IPS-NIHi7 (cell line): ENCODE measurements at regions not wholly inside any gene's neighbourhood (a gene's known extent, or its start where the extent isn't known, plus 50 kb on each side); places are given as distances from the start of the nearest gene placed in this dataset.
"Not testable (repeated sequence)": the region's sequence is repeated elsewhere in the genome, so short reads cannot be mapped to it uniquely, and the experiment has no call there.

Source experiments
- DNase-seq: peaks from one replicate; pipeline ENCODE4 v3.0.0; 2012; ENCODE audit warnings: mixed read lengths; ENCODE audit errors: extremely low spot score

DNA sequence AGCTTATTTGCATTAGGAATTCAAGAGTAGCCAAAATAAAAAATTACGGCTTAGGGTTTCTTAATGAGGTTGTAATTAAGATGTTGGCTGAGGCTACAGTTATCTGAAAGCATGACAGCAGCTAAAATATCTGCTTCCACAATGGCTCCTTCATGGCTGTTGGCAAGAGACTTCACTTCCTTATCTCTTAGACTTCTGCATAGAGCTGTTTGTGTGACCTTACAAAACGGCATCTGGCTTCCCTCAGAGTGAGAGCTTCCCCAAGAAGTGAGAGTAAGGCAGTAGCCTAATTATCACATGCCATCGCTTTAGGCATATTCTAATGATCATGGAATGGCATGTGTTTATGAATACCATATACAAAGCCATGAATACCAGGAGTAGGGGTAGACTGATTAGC, 57.6 kb downstream of the CCDC59 start:
- peak; percentile 7 for DNase-seq

DNA sequence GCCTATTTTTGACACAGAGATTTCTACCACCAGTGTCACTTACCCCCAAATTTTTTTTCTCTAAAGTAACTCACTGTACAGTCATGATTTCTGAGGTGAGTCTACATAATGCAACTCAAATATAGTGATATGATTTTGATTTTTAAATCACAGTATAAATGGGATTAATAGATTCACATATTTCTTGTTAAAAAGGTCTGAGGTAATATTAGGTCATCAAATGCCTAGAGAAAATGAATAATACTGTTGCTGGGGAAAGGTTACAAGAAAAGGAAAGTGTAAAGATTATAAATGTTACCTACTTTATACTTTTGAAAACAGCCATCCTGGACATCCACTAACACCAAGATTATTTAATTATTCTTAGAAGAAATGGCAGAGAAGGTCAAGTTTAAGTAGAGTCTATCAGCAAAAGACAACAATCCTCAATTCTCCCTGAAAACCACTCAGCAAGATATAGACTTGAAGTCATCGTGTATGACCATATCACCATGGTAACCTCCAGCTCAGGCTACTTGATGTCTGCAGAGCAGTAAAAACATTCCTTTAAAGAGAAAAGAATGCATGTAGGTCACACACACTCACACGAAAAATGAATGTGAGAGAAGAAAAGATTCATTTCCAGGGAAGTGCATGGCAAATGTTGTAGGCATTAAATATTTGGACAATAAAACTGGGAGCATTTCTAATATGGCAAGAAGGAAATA, 58.7 kb downstream of the CCDC59 start:
- no peak for DNase-seq

DNA sequence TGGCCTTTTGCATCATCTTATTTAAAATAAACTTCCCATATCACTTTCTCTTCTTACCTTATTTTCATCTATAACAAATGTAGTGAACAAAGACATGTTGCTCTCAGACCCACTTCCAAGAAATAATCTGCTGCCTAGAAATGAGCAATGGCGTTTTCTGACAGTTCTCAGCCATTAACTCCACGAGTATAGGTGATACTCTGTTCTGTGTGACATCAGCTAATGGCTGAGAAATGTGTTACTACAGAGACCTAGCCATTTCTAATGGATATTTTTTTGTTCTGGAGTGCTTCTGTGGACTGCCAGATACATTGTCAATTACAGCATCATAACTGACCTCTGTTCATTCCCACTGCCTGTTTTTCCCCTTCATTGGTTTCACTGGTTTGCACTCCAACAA, 67.8 kb downstream of the CCDC59 start:
- DNase-seq, result no peak

DNA sequence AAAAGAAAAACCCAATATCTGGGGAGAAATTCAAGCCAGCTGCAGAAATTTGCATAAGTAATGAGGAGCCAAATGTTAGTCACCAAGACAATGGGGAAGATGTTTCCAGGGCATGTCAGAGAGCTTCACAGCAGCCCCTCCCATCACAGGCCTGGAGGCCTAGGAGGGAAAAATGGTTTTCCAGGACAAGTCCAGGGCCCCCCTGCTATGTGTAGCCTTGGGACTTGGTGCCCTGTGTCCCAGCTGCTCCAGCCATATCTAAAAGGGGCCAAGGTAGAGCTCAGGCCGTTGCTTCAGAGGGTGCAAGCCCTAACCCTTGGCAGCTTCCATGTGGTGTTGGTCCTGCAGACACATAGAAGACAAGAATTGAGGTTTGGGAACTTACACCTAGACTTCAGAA, 76.9 kb downstream of the CCDC59 start:
- DNase-seq, result not testable (repeated sequence)

DNA sequence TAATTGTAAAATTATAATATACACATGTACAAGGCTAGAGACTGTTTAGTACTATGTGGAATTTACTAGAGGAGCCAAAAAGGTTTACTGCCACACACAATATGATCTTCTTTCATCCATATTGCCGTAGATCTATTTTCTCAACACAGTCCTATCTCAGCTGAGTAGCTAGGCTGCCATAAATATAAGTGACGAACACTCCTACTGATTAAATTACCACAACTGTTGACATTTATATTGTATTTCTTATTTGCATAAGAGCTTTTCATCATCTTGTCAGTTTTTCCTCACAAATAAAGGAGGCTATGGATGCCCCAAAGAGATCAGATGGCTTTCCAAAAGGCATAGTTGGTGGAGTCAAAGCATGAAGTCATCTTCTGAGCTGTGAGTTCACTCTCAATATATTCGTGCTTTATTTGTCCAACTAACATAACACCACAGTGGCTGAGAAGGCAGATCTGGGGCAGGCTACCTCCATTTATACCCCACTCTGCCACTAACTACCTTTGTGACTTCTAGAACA, 78.6 kb downstream of the CCDC59 start:
- DNase-seq, result no peak

DNA sequence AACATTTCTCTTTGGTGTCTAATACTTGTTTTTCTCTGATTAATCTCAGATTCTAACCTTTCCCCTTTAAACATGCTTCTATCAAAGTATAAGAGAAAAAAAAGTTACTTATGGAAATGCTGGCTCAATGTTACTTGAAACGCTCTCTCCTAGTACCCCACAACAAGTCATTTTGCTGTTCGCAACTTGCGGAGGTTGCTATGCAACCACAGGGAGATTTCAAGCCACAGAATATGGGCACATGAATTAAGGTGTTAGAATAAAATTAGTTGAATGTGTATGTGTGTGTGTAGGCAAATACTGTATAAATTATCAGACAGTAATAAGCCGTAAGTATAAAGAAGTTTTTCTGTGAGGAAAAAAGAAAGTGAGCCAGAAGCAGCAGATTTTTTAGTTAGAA, 80.6 kb downstream of the CCDC59 start:
- DNase-seq, result no peak

DNA sequence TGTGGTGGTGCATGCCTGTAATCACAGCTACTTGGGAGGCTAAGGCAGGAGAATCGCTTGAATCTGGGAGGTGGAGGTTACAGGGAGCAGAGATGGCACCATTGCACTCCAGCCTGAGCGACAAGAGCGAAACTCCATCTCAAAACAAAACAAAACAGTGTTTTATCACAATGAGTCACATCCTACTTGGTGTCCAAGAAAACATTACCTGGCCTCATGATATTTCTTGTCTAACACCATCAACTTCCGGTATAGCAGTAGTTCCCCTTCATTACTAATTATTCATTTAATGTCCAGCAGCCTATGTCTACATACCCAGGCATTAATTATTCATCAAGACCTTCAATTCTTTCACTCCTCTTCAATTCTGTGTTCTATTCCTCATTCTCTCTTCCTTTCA, 115.5 kb downstream of the CCDC59 start:
- DNase-seq, result no peak

DNA sequence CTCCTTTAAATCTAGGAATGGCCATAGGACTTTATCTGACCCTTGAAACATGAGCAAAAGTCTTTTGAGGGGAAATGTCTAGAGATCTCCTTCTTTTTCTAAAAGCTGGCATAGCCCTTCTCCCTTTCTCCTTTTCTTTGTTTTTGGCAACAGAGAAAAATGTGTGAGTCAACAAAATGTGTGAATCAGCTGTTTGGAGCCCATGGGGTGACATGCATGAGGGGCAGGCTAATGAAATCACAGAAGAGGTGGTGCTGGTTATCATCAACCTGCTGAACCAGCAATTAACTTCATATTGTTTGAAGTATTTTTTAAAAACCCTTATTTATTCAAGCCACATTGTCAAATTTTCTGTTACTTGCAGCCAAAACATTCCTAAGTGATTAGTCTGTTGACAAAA, 132.3 kb downstream of the CCDC59 start:
- DNase-seq, result no peak

DNA sequence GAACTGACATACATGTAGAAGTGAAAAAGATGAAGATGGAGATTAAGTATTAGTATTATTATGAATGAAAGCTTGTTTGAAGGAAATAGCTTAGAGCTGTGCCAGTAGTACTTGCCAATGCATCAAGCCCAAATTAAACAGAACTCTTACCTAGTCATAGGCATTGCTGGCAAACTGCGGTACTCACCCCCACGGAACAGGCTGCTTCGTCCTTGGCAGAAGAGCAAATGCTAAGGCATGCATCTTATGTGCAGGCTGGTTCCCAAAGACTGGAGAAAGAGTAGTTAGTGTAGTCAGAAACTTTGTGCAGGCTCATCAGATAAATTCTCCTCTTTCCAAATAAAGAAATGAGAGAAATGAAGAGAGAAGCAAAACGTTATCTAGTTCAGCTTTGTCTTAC, 134.8 kb downstream of the CCDC59 start:
- DNase-seq, result no peak

DNA sequence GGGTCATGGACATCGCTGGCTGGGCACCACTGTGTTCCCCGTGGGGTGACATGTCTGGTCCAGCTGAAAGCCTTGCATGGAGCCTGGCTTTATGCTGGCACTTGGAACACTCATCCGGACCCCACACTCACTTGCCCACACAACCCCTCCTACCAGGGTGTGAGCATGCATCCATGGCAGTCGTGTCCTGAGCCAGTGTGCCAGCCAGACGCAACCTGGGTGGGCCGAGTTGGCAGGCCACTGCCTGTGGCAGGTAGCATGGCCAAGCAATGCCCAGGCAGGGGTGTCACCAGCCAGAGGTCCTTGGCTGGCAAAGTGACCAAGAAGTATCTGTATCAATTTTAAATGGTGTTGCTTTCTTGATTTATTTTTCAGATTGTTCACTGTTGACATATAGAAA, 141.7 kb downstream of the CCDC59 start:
- DNase-seq, result no peak

DNA sequence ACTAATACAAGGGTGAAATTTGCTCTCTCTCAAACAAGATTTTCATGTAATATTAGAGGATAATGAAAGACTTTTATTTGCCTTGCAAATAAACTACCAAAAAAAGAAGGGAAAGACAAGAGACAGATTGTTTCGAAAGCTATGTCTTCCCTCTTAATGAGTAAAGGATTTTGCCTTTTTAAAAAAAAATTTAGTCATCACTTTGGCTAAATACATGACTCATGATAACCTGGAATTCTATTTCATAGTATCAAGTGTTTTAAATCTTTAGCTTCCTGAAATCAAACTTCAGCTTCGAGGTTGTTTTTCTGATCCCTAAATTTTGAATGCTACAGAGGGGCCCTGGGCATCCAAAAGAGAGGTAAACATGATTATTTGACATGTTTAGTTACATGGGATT, 144.4 kb downstream of the CCDC59 start:
- no peak for DNase-seq

DNA sequence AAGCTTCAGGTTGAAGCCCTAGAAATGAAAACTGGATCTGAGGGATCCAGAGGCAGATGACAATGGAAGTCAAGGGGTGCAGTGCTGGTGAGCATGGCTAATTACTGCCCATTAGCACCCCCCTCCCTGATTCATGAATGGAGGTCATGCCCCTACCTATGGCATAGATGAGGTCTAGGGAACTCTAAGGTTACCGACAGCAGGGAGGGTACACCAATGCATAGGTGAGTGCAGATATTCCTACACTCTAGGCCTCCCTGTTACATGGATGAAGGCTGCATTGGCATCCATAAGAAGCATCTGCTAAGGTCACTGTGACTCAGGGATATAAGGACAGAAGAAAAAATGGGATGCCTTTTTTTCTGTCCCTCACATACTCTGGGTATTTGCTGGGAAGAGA, 147.3 kb downstream of the CCDC59 start:
- no peak for DNase-seq

DNA sequence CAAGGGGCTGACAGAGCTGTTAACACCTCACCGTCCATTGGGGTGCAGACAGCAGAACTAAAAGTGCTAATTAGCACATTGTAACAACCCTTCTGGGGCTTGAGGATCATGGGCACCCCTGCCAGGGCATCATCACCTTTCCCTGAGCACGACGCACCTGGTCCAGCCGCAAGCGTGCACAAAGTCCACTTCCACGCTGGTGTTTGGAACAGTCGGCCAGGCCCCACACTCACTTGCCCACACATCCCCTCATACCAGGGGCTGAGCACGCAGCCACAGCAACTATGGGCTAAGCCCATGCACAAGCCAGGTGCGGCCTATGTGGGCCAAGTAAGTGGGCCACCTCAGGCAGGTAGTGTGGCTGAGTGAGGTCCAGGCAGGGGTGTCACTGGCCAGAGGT, 148.7 kb downstream of the CCDC59 start:
- DNase-seq, result no peak

DNA sequence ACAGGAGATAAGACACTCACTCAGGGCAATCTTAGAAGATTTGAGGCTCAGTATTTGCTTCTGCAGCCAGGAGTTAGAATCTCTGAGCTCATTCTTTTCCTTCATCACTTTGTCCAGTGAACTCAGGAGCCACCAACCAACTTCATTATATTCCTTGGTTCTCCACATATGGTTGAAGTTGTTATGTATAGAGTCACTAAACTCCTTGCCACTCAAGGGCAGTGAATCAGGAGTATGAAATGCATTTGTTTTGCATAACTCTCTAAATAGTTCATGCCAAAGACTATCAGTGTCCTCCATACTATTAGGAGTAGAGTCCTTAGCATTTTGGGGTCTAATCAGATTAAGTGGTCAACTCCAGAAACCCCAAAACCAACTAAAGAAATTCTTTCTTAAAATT, 150.6 kb downstream of the CCDC59 start:
- no peak for DNase-seq

DNA sequence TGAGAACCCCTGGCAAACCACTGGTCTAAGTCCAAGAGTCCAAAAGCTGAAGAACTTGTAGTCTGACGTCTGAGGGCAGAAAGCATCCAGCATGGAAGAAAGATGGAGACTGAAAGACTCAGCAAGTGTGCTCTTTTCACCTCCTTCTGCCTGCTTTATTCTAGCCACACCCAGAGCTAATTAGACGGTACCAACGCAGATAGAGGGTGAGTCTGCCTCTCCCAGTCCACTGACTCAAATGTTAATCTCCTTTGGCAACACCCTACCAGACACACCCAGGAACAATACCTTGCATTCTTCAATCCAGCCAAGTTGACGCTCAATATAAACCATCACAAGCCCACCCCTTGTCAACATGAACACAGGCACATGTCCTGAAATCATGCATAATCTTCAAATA, 155.1 kb downstream of the CCDC59 start:
- no peak for DNase-seq

DNA sequence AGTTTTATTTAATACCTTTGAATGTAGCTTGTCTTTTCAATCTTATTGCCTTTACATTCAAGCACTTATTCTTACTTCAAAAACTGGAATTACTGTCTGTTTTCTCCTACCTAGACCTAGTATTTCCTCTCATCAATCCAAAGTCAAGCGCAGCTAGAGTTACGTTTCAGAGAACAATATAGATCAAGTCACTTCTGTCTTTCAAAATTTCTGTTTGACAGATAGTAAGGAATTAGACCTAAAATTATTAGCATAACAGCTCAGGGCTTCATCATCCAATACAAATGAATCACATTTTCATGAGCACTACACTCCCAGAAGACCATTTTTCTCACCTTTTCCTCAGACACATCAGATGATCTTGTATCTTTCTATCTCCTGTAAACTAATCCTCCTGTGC, 170.6 kb downstream of the CCDC59 start:
- no peak for DNase-seq

DNA sequence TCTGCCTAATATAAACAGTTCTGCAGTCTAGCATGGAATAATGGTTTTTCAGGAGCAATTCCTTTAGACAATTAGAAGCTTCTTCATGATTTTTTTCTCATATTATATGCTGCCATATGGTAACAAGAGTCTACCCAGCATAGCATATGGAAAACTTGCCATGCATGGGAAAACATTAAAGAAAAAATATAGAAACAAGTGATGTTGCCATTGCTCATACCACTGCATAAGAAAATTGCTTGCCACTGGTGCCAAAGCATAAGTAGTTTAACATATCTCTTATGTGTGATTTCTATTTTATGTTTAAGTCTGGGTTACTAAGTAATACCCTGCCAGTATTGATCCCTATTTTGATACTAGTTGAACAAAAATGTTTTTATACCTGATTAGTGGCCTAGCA, 171.2 kb downstream of the CCDC59 start:
- DNase-seq, result no peak

DNA sequence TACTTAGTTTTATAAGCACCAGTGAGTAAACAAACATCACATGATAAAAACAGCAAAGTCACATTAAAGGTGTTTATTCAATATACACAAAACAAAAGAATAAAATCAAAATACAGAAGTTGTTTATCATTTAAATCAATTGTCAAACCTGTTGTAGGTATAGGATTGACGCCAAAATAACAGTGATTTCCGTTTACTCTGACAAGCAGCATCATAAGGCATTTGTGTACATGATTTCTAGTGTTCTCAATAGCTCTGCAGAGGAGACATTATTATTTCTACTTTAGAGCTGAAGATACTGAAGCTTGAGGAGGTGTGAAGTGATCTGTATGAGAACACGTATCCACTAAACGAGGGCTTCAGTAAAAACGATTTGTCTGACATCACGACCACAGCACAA, 171.9 kb downstream of the CCDC59 start:
- DNase-seq, result no peak

DNA sequence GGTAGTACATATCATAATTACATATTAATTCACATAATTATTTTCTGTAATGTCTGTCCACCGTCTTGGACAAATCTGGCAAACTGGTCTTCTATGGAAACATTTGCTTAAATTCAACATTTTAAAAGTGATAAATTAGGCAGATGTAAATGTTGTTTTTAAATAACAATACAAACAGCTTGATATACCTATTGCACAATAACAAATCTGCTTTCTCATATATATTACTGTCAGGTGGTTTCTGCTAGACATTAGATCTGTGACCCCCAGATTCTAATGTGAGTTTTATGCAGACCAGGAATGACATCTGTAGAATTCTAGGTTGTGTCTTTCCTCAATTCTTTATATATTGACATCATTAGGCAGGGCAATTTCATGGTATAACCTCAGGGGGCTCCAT, 173.3 kb downstream of the CCDC59 start:
- no peak for DNase-seq

DNA sequence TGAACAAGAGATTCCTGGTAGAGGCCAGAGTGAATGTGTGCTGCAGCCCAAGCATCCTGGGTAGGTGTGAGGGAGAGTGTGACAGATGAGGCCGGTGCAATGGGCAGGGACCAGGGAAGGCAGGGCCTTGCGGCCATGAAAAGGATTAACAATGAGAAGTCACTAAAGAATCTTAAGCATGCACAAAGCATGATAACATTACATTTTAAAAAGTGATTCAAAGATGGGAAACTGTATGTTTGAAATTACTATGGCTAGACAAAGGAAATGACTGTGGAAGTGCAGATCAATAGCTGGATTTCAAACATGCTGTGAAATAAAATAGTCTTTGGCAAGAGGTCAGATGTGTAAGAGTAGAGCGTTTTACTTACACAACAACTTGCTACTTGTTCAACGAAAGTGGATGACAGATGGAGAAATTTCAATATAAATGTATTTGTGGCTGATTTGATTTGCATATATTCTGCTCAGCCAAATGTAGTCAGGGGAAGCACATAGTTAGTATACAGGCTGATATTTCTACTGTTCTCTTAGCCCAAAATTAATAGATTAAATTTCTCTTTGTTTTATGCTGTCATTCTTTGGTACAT, 175.5 kb downstream of the CCDC59 start:
- DNase-seq, result no peak

DNA sequence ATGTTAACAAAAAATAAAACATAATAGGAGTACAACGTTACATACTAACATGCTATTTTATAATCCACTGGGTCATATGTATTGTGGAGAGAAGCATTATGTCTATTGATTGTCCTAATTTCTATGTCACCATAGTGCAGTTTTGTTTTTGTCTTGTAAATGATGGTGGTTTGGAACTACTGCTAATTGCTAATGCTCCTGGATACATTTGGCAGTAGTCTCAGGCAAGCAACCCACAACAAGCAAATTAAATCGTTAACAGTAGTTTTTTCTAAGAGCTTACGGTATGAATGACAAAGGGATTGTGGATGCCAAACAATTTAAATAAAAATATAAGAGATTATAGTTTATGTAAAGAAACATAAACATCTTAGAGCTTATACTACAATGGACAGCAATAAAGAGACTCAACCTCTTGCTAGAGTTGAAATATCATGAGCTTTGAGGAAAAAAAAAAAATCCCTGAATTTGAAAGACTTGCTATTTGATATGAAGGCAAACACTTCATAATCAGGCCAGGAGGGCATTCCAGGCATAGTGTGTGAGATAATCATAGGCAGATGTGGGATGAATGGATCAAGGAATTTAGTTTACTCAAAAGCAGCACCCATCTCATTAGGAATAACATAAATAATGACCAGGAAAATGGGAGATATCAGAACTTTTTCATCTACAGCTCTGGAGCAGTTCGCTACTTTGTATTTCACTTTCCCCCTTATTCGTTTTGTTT, 181.3 kb downstream of the CCDC59 start:
- no peak for DNase-seq

DNA sequence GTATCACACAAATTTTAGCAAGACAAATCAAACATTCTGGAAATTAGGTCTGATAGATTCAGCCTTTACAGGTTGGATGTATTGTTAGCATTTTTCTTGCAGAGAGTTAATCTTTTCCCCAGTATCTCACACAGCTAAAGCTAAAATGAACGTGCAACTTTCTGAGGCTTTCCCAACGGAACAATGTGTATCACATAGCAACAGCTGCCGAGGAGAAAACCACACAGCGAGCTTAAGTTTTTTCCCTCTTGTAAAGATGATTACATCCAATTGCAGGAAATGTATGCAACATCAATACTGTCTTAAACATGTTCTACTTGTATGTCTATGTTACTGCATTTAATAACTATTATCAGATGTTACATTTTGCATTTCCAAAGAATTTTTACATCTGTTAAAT, 182.2 kb downstream of the CCDC59 start:
- DNase-seq, result no peak

DNA sequence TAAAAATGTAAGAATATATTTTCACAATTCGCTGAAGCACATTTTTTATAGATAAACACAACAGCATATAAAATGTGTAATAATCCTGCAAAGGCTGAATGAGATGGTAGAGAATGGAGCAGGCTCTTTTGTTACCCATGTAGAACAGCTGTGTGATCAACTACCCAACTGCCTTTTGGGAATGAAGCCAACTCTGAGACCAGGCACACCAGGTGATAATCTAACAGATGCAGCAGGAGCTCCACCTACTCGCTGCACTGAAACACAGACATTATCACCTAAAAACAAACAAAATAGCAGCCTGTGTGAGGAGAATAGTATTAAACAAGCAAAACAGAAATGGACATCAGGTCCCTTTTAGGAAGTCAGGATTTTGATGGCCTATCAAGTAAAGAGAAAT, 183.3 kb downstream of the CCDC59 start:
- DNase-seq, result peak; percentile 14
